BLaER1 (cell line): ENCODE measurements at regions not wholly inside any gene's neighbourhood (a gene's known extent, or its start where the extent isn't known, plus 50 kb on each side); places are given as distances from the start of the nearest gene placed in this dataset.
A peak's percentile ranks its signal among the peaks of the same experiment; 100 is the strongest.

Experiments used
- H3K27ac ChIP-seq: shearing (Covaris generic); formaldehyde crosslinking; 2 replicates; pipeline ENCODE4 v1.8.1; 2022
- H3K27me3 ChIP-seq: shearing (Covaris generic); formaldehyde crosslinking; 2 replicates; pipeline ENCODE4 v1.8.1; 2022
- H3K36me3 ChIP-seq: shearing (Covaris generic); formaldehyde crosslinking; 2 replicates; pipeline ENCODE4 v1.8.1; 2022
- H3K4me1 ChIP-seq: shearing (Covaris generic); formaldehyde crosslinking; 2 replicates; pipeline ENCODE4 v1.8.1; 2022
- H3K4me2 ChIP-seq: shearing (Covaris generic); formaldehyde crosslinking; 2 replicates; pipeline ENCODE4 v1.8.1; 2022
- H3K4me3 ChIP-seq: shearing (Covaris generic); formaldehyde crosslinking; 2 replicates; pipeline ENCODE4 v1.8.1; 2022
- H3K9ac ChIP-seq: shearing (Covaris generic); formaldehyde crosslinking; 2 replicates; pipeline ENCODE4 v1.8.1; 2022
- H3K9me3 ChIP-seq: shearing (Covaris generic); formaldehyde crosslinking; 2 replicates; pipeline ENCODE4 v1.8.1; 2022
- H4K20me1 ChIP-seq: shearing (Covaris generic); formaldehyde crosslinking; 2 replicates; pipeline ENCODE4 v1.8.1; 2022
- Cebpa-rat ChIP-seq: shearing (Covaris generic); IDR thresholded peaks from 2 replicates; pipeline ENCODE4 v1.8.1; 2022

- TF ChIP-seq Cebpa-rat: no peak
- Histone ChIP-seq H3K9me3 (no peaks in the 10 kb centered on the region), H3K4me2 (no peak overlapping the region), H3K4me1 (no peaks in the 10 kb centered on the region), H3K27me3 (no peaks in the 10 kb centered on the region), H3K36me3 (no peaks in the 10 kb centered on the region), H3K9ac (no peak overlapping the region), H3K4me3 (no peak overlapping the region), H4K20me1 (no peaks in the 10 kb centered on the region), H3K27ac (no peak overlapping the region)
These were observed 260.5 kb downstream of the PRDM2 start for GRCh38 chr1:13960375-13960987.

GRCh38 chr1:13964768-13965167 is 264.8 kb downstream of the PRDM2 start:
- Histone ChIP-seq H3K9me3 (no peaks in the 10 kb centered on the region), H3K4me1 (peaks cover 16% of the 10 kb centered on the region), H3K36me3 (no peaks in the 10 kb centered on the region), H4K20me1 (no peaks in the 10 kb centered on the region), H3K27ac (no peak overlapping the region), H3K9ac (no peak overlapping the region), H3K4me2 (no peak overlapping the region), H3K27me3 (no peaks in the 10 kb centered on the region), H3K4me3 (no peak overlapping the region)
- no peak for TF ChIP-seq Cebpa-rat

- Histone ChIP-seq H3K27me3 (no peaks in the 10 kb centered on the region), H3K9ac (no peak overlapping the region), H3K4me1 (peaks cover 16% of the 10 kb centered on the region), H3K36me3 (no peaks in the 10 kb centered on the region), H3K4me3 (no peak overlapping the region), H3K4me2 (no peak overlapping the region), H4K20me1 (no peaks in the 10 kb centered on the region), H3K27ac (no peak overlapping the region), H3K9me3 (peaks cover 9% of the 10 kb centered on the region)
- TF ChIP-seq Cebpa-rat: no peak
These were observed 265.9 kb downstream of the PRDM2 start for GRCh38 chr1:13965770-13966398.

GRCh38 chr1:13967707-13968106 is 267.7 kb downstream of the PRDM2 start:
- H3K27ac ChIP-seq: no peak overlapping the region
- peak overlapping the region; percentile 42 for H3K4me2 ChIP-seq
- no peak for TF ChIP-seq Cebpa-rat
- H3K4me3 ChIP-seq: no peak overlapping the region
- no peaks in the 10 kb centered on the region for H3K36me3 ChIP-seq
- H4K20me1 ChIP-seq: no peaks in the 10 kb centered on the region
- peaks cover 16% of the 10 kb centered on the region for H3K4me1 ChIP-seq
- no peaks in the 10 kb centered on the region for H3K27me3 ChIP-seq
- no peak overlapping the region for H3K9ac ChIP-seq
- peaks cover 19% of the 10 kb centered on the region for H3K9me3 ChIP-seq

- Histone ChIP-seq H3K4me2 (peak overlapping the region; percentile 42; the same call in 1 of the 2 replicates), H3K4me1 (peaks cover 16% of the 10 kb centered on the region), H3K27me3 (no peaks in the 10 kb centered on the region), H4K20me1 (no peaks in the 10 kb centered on the region), H3K27ac (no peak overlapping the region), H3K9me3 (peaks cover 19% of the 10 kb centered on the region), H3K9ac (no peak overlapping the region), H3K4me3 (no peak overlapping the region), H3K36me3 (no peaks in the 10 kb centered on the region)
- TF ChIP-seq Cebpa-rat: no peak
These were observed 268.4 kb downstream of the PRDM2 start for GRCh38 chr1:13968361-13968760.

- Histone ChIP-seq H3K9me3 (peaks cover 19% of the 10 kb centered on the region), H3K4me1 (peaks cover 16% of the 10 kb centered on the region), H3K9ac (no peak overlapping the region), H3K4me2 (no peak overlapping the region), H4K20me1 (no peaks in the 10 kb centered on the region), H3K36me3 (no peaks in the 10 kb centered on the region), H3K27ac (no peak overlapping the region), H3K4me3 (no peak overlapping the region), H3K27me3 (no peaks in the 10 kb centered on the region)
- no peak for TF ChIP-seq Cebpa-rat
These were observed 270.8 kb downstream of the PRDM2 start for GRCh38 chr1:13970631-13971247.

GRCh38 chr1:13976485-13976884 is 276.5 kb downstream of the PRDM2 start:
- Histone ChIP-seq H3K9me3 (peaks cover 8% of the 10 kb centered on the region; the same call in 1 of the 2 replicates), H3K36me3 (no peaks in the 10 kb centered on the region), H3K9ac (no peak overlapping the region), H3K4me3 (no peak overlapping the region), H3K4me2 (no peak overlapping the region), H4K20me1 (no peaks in the 10 kb centered on the region), H3K4me1 (no peaks in the 10 kb centered on the region), H3K27ac (no peak overlapping the region), H3K27me3 (no peaks in the 10 kb centered on the region)
- TF ChIP-seq Cebpa-rat: no peak

- no peak overlapping the region for H3K9ac ChIP-seq
- no peak overlapping the region for H3K27ac ChIP-seq
- H3K36me3 ChIP-seq: no peaks in the 10 kb centered on the region
- TF ChIP-seq Cebpa-rat: no peak
- no peaks in the 10 kb centered on the region for H3K4me1 ChIP-seq
- no peaks in the 10 kb centered on the region for H4K20me1 ChIP-seq
- H3K9me3 ChIP-seq: peaks cover 10% of the 10 kb centered on the region
- no peaks in the 10 kb centered on the region for H3K27me3 ChIP-seq
- no peak overlapping the region for H3K4me2 ChIP-seq
- H3K4me3 ChIP-seq: no peak overlapping the region
These were observed 281.2 kb downstream of the PRDM2 start for GRCh38 chr1:13981142-13981541.

- H3K4me1 ChIP-seq: no peaks in the 10 kb centered on the region
- no peaks in the 10 kb centered on the region for H3K27me3 ChIP-seq
- no peak overlapping the region for H3K27ac ChIP-seq
- H3K9me3 ChIP-seq: peaks cover 10% of the 10 kb centered on the region
- no peaks in the 10 kb centered on the region for H4K20me1 ChIP-seq
- H3K4me2 ChIP-seq: no peak overlapping the region
- H3K36me3 ChIP-seq: no peaks in the 10 kb centered on the region
- H3K4me3 ChIP-seq: no peak overlapping the region
- TF ChIP-seq Cebpa-rat: no peak
- H3K9ac ChIP-seq: no peak overlapping the region
These were observed 283.4 kb downstream of the PRDM2 start for GRCh38 chr1:13983393-13983792.

- Histone ChIP-seq H3K4me2 (no peak overlapping the region), H4K20me1 (no peaks in the 10 kb centered on the region), H3K4me3 (no peak overlapping the region), H3K36me3 (no peaks in the 10 kb centered on the region), H3K27ac (no peak overlapping the region), H3K9ac (no peak overlapping the region), H3K4me1 (no peaks in the 10 kb centered on the region), H3K27me3 (no peaks in the 10 kb centered on the region), H3K9me3 (peaks cover 6% of the 10 kb centered on the region)
- TF ChIP-seq Cebpa-rat: no peak
These were observed 291.0 kb downstream of the PRDM2 start for GRCh38 chr1:13990939-13991338.
